ENCODE measurements at regions not wholly inside any gene's neighbourhood (a gene's known extent, or its start where the extent isn't known, plus 50 kb on each side); places are given as distances from the start of the nearest gene placed in this dataset.

GRCh38 chr16:54821731-54822130, 108.9 kb upstream of the IRX5 start:
- DNase-seq, result no peak
- Histone ChIP-seq H3K9me3 (no peaks in the 10 kb centered on the region), H3K27ac (no peak overlapping the region), H3K4me1 (ENCODE audit: insufficient read depth) (no peaks in the 10 kb centered on the region), H3K4me3 (no peak overlapping the region), H3K36me3 (no peaks in the 10 kb centered on the region), H3K27me3 (no peaks in the 10 kb centered on the region)
- intact Hi-C loops (cut with DNase I), result no loop called here
- WGBS, 3 donors, result 64 to 80% (median 73%) methylated on average over 2 of the region's 2 CpGs
- TF ChIP-seq EP300 (IDR thresholded peaks at IDR 0.05), result no peak
- no peak for TF ChIP-seq POLR2A (IDR thresholded peaks at IDR 0.05)
- TF ChIP-seq CTCF (IDR thresholded peaks at IDR 0.05), result no peak

GRCh38 chr16:54817940-54818574, 112.6 kb upstream of the IRX5 start:
- no peak overlapping the region for H3K4me3 ChIP-seq
- H3K27me3 ChIP-seq, result no peaks in the 10 kb centered on the region
- 63 to 64% (median 64%) methylated on average over 17 of the region's 17 CpGs for WGBS, 3 donors
- intact Hi-C loops (cut with DNase I), result no loop called here
- TF ChIP-seq POLR2A (IDR thresholded peaks at IDR 0.05), result no peak
- TF ChIP-seq EP300 (IDR thresholded peaks at IDR 0.05), result no peak
- TF ChIP-seq CTCF (IDR thresholded peaks at IDR 0.05), result no peak
- no peak overlapping the region for H3K27ac ChIP-seq
- no peaks in the 10 kb centered on the region for H3K4me1 ChIP-seq (ENCODE audit: insufficient read depth)
- H3K36me3 ChIP-seq, result no peaks in the 10 kb centered on the region
- no peak for DNase-seq
- no peaks in the 10 kb centered on the region for H3K9me3 ChIP-seq

GRCh38 chr16:54817432-54817831, 113.2 kb upstream of the IRX5 start:
- Histone ChIP-seq H3K4me3 (no peak overlapping the region), H3K4me1 (ENCODE audit: insufficient read depth) (no peaks in the 10 kb centered on the region), H3K36me3 (no peaks in the 10 kb centered on the region), H3K9me3 (no peaks in the 10 kb centered on the region), H3K27me3 (no peaks in the 10 kb centered on the region), H3K27ac (no peak overlapping the region)
- intact Hi-C loops (cut with DNase I), result no loop called here
- no peak for TF ChIP-seq EP300 (IDR thresholded peaks at IDR 0.05)
- no peak for TF ChIP-seq CTCF (IDR thresholded peaks at IDR 0.05)
- no peak for TF ChIP-seq POLR2A (IDR thresholded peaks at IDR 0.05)
- no peak for DNase-seq
- 35 to 37% (median 37%) methylated on average over 10 of the region's 10 CpGs for WGBS, 3 donors

GRCh38 chr16:54816471-54816870, 114.2 kb upstream of the IRX5 start:
- DNase-seq, result no peak

More at GRCh38 chr16:54816471-54816870, 114.2 kb upstream of the IRX5 start:
- intact Hi-C loops (cut with DNase I), result no loop called here
- Histone ChIP-seq H3K36me3 (no peaks in the 10 kb centered on the region), H3K27ac (no peak overlapping the region), H3K9me3 (no peaks in the 10 kb centered on the region), H3K27me3 (no peaks in the 10 kb centered on the region), H3K4me1 (ENCODE audit: insufficient read depth) (no peaks in the 10 kb centered on the region), H3K4me3 (no peak overlapping the region)
- no peak for TF ChIP-seq EP300 (IDR thresholded peaks at IDR 0.05)
- TF ChIP-seq POLR2A (IDR thresholded peaks at IDR 0.05), result no peak
- TF ChIP-seq CTCF (IDR thresholded peaks at IDR 0.05), result no peak
- WGBS, 3 donors, result 68 to 86% (median 77%) methylated on average over 3 of the region's 3 CpGs

All from ovary (tissue), 7 donors.